GM13976 (cell line): ENCODE measurements at regions not wholly inside any gene's neighbourhood (a gene's known extent, or its start where the extent isn't known, plus 50 kb on each side); places are given as distances from the start of the nearest gene placed in this dataset.

Source experiments
- DNase-seq: peaks from one replicate; pipeline ENCODE4 v3.0.0; 2012; ENCODE audit warnings: low spot score
- CTCF ChIP-seq: IDR thresholded peaks from 2 replicates; pipeline ENCODE4 v1.5.1; 2012; ENCODE audit warnings: borderline replicate concordance, mild to moderate bottlenecking; ENCODE audit not compliant: insufficient read depth; ENCODE audit errors: extremely low read depth, missing control alignments, control extremely low read depth
- in situ Hi-C: fragments of 300-500 bp; cut with MboI; formaldehyde crosslinking; loops from one replicate; pipeline ENCODE4 v1.12.0; 2022; ENCODE audit warnings: low sequenced_read_pairs, mixed read lengths, inconsistent platforms; ENCODE audit not compliant: unreplicated experiment

GRCh38 chr17:74070374-74070773, 133.1 kb upstream of the RPL38 start:
- in situ Hi-C loops, result no loop called here
- DNase-seq, result no peak
- no peak for TF ChIP-seq CTCF

GRCh38 chr17:74070998-74071679, 132.3 kb upstream of the RPL38 start:
- DNase-seq, result no peak
- in situ Hi-C loops, result no loop called here
- no peak for TF ChIP-seq CTCF

GRCh38 chr17:74072340-74072739, 131.1 kb upstream of the RPL38 start:
- DNase-seq, result no peak
- in situ Hi-C loops, result no loop called here
- TF ChIP-seq CTCF, result no peak

GRCh38 chr17:74076446-74076845, 127.0 kb upstream of the RPL38 start:
- in situ Hi-C loops, result no loop called here
- no peak for TF ChIP-seq CTCF
- DNase-seq, result no peak

GRCh38 chr17:74077231-74077630, 126.2 kb upstream of the RPL38 start:
- in situ Hi-C loops, result no loop called here
- TF ChIP-seq CTCF, result no peak
- no peak for DNase-seq

- in situ Hi-C loops, result no loop called here
These were observed 125.0 kb upstream of the RPL38 start for GRCh38 chr17:74078363-74078941.

More at GRCh38 chr17:74078363-74078941, 125.0 kb upstream of the RPL38 start:
- no peak for TF ChIP-seq CTCF
- DNase-seq, result no peak
